Left colon (tissue), 2 donors: ENCODE measurements at regions not wholly inside any gene's neighbourhood (a gene's known extent, or its start where the extent isn't known, plus 50 kb on each side); places are given as distances from the start of the nearest gene placed in this dataset.

Experiments
- ATAC-seq: fragments of 200-7000 bp; cut with Tn5 transposase; one replicate; pipeline ENCODE4 v1.9.1; 2020; ENCODE audit warnings: mild to moderate bottlenecking, moderate library complexity
- DNase-seq, 2 donors: peaks; one replicate each; pipeline ENCODE4 v3.0.0-alpha.2; 2020
- intact Hi-C, 2 donors: fragments of 100-400 bp; cut with DNase I in 1 of 2; cut with micrococcal nuclease in 1 of 2; formaldehyde crosslinking; loops; one replicate each; pipeline versions ENCODE4 v1.11.2 to v1.14.0; 2022; cut with DNase I, micrococcal nuclease
- donor health status: DM: no; HTN: no; CAD: no.
- donor health status: DM: yes; HTN: yes; CAD: no.

DNA sequence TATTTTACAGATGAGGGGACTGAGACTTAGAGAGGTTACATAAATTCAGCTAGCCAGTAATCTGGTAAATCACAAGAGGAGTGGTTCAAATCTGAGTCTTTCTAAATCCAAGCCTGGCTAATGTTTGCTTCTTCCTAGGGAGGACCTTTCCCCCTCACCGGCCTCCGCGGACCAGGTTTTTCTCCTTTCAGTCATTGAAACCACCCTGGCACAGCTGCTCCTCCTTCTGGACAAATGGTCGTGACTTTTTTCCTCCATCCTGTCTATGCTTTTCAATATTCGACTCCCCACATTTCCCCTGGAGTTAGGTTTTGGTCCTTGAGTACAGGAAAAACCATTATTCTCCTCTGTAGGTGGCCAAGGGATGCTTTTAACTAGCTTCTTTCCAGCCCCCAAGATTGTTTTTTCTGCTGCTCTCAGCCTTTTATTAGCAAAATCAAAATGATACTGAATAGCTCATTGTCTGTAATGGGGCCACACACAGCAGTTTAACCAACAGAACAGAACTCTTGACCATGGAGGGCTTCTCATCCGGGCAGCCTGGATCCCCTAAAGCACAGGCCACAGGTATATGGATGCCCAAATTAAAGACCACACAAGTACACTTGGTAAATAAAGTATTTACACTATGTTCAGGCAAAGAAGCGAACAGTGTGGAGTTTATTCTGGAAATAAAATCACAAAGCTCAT is 85.9 kb upstream of the KLHL25 start:
- intact Hi-C loops: no loop called here
- ATAC-seq (no peak), DNase-seq (no peak)

DNA sequence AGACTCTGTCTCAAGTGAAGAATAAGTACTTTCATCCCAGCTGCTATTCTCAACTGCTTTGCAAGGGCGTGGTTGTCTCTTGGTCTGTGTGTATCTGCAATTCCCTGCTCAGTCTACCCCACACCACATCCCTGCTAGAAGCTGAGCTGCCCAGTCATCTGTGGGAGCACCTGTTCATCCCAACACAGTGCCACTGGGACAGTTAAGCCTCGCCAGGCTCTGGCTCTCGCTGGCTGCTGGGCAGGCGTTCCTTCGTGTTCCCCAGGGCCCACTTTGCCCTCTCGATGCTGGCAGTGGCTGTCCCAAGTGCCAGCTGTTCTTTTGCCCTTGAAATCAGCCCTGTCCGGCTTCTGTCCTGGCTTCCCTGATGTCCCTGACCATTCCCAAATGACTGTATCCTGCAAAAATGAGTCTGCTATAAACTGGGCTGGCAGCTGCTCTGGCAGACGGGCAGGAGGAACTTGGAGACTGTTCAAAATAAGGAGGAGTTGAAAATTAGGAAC is 91.6 kb upstream of the KLHL25 start:
- ATAC-seq: no peak
- intact Hi-C loops: no loop called here

DNA sequence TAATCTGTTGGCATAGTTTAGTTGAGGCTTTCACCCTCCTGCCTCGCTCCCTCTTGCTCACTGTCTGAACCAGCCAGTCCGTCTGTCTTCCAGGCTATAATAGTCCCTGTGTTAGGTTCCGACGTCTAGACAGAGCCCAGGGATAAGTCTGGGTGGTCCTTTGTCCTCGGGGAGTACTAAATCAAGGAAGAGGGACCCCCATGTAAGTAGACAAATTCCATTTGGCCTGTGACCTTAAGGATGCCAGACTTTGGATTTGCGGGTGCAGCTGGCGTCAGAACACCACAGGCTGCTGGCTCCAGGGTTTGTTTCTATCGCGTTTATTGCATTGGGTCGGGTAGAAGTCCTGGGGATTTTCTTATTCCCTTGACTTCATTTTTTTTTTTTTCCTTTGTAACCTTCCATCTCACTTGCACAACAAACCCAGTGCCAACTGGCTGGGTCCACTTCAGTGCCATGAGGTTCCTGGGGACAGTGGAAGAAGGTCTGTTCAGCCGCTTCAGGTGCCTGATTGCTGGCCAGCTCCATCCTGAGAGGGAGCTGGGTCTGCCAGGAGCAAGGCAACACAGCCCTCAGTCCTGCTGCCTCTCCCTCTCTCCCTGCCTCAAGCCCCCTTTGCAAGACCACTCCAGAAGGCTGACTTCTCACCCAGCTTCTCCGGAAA is 95.4 kb upstream of the KLHL25 start:
- intact Hi-C loops: no loop called here

More for the DNA sequence above, 91.6 kb upstream of the KLHL25 start:
- no peak for DNase-seq

DNA sequence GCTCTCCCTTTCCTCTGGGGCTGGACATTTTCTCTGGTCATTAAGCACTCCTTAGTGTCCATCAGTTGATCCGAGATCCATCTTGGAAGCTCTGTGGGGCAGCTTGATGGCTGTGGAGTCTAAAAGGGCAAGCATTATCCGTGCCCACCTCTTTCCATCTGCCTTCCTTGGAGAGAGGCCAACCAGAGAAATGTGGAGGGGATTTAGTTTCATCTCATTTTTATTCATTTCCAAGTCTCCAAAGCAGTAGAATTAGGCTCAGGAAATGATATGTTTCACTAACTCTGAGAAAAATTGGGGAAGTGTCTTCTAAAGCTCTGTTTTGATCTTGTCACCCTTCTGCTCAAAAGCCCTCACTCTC is 95.9 kb upstream of the KLHL25 start:
- intact Hi-C loops: no loop called here
- DNase-seq (no peak), ATAC-seq (no peak)

More for the DNA sequence above, 95.4 kb upstream of the KLHL25 start:
- ATAC-seq (no peak), DNase-seq (no peak)

DNA sequence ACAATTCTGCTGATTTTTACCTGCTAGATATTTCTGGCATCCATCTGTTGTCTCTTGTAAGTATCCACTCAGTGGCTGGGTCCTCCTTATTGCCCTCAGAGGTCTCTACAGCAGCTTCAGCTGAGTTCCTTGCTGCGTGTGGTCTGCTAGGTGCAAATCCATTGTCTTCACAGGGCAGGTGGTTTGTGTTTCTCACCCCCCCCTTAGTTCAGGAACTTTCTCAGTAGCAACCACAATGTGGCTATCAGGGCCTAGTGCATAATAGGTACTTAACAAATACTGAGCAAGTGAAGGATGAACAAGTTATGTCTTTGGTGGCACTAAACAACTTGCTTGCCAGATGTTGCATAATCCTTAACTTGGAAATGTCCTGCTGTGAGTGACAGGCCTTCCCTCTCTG is 96.7 kb upstream of the KLHL25 start:
- no peak for ATAC-seq
- no peak for DNase-seq
- intact Hi-C loops: no loop called here

DNA sequence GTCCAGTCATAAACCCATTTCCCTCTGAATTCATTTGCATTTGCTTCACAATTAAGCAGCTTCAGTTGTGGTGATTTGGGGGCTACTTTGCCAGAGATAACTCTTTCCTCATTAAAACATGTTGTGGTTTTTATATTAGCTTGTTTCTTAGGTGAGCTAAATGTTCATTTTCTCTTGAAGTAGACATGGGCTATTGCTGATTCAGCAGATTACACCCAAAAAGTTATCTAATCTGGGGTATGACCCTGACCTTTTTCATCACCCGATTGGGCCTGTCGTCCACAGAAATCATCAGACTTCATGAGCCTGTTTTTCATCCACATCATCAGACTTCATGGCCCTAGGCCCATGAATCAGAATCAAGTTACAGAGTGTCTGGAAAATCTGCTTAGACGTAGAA is 97.5 kb upstream of the KLHL25 start:
- no peak for DNase-seq
- ATAC-seq: no peak
- intact Hi-C loops: no loop called here

DNA sequence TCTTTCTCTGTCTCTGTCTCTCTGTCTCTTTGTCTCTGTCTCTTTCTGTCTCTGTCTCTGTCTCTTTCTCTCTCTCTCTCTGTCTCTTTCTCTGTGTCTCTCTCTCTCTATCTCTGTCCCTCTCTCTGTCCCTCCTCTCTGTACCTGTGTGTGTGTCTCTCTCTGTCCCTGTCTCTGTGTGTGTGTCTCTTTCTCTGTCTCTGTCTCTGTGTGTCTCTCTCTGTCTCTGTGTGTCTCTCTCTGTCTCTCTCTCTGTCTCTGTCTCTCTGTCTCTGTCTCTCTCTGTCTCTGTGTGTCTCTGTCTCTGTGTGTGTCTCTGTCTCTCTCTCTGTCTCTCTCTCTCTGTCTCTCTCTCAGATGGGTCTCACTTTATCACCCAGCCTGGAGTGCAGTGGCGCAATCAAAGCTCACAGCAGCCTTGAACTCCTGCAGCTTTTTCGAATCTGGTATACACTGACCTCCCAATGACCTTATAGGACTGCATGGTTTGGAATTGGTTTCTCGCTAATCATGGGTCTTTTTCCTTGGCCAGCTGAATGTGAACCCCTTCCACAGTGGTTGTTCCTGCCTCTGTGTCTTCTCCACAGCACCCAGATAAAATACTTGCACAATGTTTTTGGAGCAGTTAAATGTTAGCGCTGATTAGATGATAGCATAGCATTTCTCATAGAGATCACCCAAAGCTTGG is 102.6 kb upstream of the KLHL25 start:
- ATAC-seq (no peak), DNase-seq (no peak)
- intact Hi-C loops: no loop called here

DNA sequence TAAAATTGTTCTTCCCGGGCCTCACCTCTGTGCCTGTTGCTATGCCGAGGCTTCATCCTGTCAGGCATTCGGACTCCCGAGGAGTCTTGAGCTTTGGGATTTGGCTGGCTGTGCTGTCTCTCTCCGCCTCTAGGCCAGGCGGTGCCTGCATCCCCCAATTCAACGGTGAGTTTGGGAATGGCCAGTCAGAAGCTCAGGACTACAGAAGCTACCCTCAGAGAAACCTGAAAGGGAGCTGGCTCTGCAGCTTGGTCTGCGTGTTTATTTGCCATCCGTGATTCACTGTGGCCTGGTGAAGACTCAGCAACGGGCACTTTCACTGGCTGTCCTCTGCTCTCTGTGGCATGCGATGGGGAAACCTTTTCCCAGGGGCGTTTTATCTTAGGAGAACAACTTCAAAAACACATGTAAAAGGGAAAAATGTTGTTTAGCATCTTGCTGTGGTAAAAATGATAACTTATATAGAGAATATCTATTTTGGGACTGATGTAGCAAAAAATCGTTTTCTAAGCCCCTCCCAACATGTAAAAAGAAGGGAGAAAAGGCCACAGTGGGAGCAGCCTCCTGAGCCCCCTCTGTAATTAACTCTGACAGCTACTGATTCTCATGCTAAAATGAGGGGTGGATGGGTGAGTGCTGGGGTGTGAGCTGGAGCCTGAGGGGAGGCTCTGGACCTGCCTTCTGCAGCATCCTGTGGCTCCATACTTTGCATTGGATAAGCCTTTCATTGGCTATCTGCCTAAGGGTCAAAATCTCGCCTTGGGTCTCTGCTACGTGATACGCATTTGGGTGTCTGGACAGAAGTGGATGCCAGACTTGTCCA is 103.4 kb upstream of the KLHL25 start:
- no peak for DNase-seq
- no peak for ATAC-seq
- intact Hi-C loops: no loop called here

DNA sequence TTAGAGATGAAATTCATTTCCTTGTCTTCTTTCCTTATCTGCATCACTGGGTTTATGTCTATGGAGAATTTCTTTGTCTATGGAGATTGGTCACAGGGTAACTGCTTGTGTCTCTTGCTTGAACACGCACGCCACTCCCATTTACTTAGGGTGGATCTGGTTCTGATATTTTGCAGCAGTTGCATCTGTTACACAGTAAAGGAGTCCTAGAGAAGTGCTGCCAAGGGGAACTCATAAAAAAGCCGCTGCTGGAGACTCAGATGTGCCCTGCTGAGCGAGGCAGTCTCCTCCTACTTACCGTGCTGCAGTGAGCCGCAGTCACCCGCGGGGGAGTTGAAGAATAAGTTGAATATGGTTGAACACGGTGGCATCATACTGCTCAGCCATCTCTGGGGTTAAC is 105.2 kb upstream of the KLHL25 start:
- intact Hi-C loops: no loop called here
- DNase-seq (peak in 1 of 2 donors; percentile 16), ATAC-seq (peak; percentile 93)

DNA sequence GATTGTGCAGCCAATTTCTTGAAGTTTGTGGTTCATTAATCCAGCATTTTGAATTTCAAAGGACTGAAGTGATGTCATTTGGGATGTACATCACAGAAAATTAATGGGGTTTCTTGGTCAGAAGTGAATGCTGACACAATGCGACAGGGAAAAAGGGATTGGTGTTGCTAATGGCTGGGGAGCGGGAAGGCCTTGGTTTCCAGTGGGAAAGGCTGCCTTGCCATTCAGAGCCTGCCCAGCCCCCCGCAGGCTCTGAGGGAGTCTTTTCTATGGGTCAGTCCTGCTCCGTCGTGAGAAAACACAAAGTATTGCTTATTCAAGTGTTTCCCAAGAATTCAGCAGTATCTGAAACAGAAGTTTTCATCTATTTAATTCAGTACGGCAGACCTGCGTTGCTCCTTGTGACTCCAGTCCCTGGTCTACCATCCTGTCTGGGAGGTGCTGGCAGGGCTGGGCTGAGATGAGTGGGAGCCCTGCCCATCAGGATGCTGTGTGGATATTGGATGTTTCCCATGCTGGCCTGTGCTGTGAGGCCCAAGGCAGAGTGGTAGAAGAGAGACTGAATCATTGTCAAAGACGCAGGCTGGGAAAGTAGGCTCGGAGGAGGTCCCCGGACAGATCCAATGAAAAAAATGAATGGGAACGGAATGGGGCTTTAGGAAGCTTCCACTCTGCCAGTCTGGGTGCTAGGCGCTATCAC is 111.2 kb upstream of the KLHL25 start:
- ATAC-seq (no peak), DNase-seq (no peak)
- intact Hi-C loops: no loop called here

DNA sequence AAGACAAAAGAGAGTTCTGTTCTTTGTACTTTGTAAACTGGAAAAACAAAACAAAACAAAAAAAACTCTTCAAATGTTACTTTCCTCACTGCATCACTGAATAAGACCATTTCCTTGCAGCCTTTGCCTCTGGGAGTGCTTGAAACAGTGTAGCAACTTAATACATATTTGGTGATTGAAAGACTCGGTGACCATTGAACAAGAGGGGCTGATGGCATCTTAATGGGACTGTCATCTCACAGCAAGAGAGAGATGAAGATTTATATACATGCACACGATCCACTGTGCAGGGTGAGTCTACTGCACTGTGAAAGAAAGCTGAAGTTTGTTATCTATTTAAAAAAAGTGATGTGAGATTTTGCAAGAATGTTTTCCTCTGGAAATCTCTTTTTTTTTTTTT is 111.9 kb upstream of the KLHL25 start:
- DNase-seq (no peak), ATAC-seq (no peak)
- intact Hi-C loops: no loop called here

DNA sequence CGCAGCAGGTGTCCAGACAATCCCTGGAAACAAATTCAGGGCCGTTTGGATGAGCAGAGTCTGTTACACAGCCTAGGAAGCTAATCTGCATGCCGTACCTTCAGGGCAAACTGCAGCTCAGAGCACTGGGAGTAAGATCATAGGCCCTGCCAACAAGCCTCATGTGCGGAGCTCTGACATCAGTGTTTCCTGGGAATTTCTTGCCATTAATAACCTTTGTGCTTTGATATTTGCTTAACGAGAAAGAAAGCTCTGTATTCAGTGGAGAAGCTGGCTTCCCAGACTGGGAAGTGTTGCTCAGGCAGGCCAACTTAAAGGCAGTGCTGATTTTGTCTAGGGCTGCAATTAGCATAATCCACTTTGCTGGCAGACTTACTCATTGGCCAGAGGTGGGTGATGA is 116.1 kb upstream of the KLHL25 start:
- ATAC-seq (no peak), DNase-seq (no peak)
- intact Hi-C loops: no loop called here

DNA sequence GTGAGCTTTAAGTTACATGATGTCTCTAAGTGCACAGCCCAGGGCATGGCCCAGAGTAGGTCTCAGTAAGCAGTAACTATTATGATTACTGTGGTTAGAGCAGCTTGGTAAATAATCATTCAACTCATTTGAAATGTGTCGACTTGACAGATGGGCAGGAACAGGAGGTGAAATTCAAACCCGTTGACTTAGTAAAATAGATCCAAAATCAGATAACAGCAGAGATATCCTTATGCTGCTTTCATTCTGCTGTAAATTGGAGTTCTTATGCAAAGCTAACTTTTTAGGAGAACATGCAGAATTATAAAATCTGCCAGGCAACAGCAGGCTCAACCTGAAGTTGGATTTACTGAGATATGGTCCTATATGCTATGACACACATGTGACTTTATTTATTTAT is 118.7 kb upstream of the KLHL25 start:
- intact Hi-C loops: no loop called here
- ATAC-seq: no peak
- no peak for DNase-seq

DNA sequence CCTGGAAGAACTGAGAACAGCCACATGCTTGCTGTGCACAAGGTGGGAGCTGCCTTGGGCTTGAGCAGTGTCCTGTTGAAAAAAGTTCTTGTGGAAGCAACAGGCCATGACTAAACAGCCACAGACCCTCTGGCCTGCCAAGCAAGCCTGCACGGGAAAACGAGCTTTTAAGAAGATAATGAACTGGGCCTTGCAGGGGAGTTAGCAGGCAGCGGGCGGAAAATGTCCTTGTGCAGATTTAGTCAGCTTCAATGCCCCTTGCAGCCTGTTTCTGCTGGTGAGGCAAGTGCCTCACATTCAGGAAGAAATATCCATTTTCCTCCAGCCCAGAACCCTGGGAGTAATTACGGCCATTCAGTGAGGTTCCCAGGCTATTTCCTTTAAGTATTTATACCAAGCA is 126.2 kb upstream of the KLHL25 start:
- no peak for ATAC-seq
- intact Hi-C loops: no loop called here
- no peak for DNase-seq

DNA sequence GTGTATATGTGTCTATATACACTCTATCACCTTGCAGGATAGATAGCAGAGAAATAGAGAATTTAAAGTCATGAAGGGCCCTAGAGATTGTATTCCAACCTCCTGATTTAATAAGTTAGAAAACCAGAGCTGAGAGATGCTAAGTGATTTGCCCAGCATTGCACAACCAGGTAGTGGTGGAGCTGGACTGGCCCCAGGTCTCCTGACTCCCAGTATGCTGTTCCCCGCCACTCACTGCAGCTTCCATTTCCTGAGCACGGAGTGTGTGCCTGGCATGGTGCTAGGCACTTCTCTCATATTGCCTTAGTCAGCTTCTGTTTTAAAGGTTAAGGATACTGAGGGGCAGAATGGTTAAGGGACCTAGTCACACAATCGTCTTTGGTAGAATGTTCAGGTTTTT is 129.4 kb upstream of the KLHL25 start:
- ATAC-seq: no peak
- intact Hi-C loops: no loop called here

DNA sequence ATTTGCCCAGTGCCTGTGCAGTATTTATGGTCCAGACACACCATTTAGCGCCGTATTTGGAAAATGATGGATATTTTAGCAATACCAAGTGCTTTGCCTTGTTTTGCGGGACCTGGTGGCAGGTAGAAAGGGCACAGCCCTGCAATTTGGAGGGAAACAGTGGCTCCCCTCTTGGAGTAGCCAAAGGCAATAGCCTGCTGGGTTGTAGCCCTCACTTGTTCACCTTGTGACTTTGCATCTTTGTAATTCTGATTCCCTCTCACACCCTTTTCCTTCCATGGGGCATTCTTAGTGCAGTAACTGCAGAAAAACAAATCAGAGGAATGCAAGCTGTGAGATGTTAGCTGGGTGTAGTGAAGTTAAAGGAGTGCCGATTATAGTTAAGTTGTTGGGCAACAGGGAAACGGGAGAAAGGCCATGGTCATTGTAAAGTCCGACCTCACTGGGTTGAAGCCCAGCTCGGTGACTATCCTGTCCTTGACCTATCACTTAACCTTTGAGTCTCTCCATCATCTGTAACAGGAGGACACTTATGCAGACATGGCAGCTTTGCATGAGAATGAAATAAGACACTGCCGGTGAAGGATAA is 131.0 kb upstream of the KLHL25 start:
- intact Hi-C loops: no loop called here
- no peak for ATAC-seq
- DNase-seq: no peak

More for the DNA sequence above, 129.4 kb upstream of the KLHL25 start:
- DNase-seq: no peak

DNA sequence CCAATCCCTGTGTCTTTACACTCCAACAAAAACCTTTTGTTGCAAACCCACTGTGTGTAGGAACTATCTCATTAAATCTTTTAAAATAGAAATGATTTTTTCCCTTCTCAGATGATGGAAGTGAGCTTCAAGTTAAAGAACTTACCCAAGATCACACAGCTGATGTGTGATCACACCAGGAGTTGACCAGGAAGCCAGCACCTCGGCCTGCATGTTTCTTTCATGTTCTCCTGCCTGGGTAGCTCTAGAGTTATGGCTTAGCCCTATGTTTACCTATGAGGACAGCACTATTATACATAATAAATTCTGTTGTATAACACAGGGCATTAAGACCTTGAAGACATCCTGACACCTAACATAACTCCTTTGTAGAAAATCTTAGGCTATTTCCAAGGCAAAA is 132.1 kb upstream of the KLHL25 start:
- ATAC-seq (no peak), DNase-seq (no peak)
- intact Hi-C loops: no loop called here

DNA sequence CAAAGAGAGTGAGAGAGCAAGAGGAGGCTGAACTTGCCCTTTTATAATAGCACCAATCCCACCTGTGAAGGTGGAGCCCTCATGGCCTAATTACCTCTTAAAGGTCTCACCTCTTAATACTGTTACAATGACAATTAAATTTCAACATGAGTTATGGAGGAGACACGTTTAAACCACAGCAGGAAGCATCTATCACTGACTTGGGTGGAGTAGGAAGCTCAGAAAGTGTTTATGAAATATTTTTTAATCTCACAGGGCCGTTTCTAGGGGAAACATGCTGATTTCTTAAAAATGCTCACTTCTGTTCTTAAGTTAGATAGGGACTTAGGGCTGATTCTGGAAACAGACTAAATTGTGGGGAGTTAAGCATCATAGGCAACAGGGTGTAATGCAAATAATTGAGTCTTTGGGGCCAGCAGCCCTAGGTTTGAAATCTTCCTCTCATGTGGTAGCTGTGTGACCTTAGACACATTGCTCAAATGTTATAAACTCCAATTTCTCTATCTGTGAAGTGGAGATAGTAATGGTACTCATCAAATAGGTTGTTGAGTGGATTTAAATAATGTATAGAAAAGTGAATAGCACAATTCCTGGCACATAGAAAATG is 133.3 kb upstream of the KLHL25 start:
- DNase-seq: no peak
- intact Hi-C loops: no loop called here
- no peak for ATAC-seq
